A549 (cell line): ENCODE measurements at regions not wholly inside any gene's neighbourhood (a gene's known extent, or its start where the extent isn't known, plus 50 kb on each side); places are given as distances from the start of the nearest gene placed in this dataset.
A peak's percentile ranks its signal among the peaks of the same experiment; 100 is the strongest.

Experiments
- ATAC-seq, 2 experiments: fragments of 200-7000 bp in 1 of 2; fragments of >200 bp in 1 of 2; cut with Nextera tagmentation in 1 of 2; cut with Tn5 transposase in 1 of 2; 3 replicates each; pipeline versions ENCODE4 v1.8.0 to v1.9.1; 2018 to 2020; ENCODE audit warnings: mild to moderate bottlenecking in 1 of 2, moderate library complexity in 1 of 2
- CTCF ChIA-PET: fragments of 300-600 bp; sonication (Branson Sonifier 250); formaldehyde crosslinking; extraction: SDS; loops from one replicate; lab custom pipeline; 2021; ENCODE audit warnings: antibody characterized with exemption, inconsistent platforms; lab: Yijun Ruan, JAX
- POLR2A ChIA-PET: fragments of 350-600 bp; formaldehyde crosslinking; extraction: SDS; loops from one replicate; lab custom pipeline; 2021; ENCODE audit warnings: antibody characterized with exemption, inconsistent platforms; lab: Yijun Ruan, JAX
- DNase-seq, 2 experiments: peaks; one replicate each; pipeline versions ENCODE4 v3.0.0 to v3.0.0-alpha.2; 2011 to 2016; ENCODE audit warnings: low read depth in 1 of 2, low spot score in 1 of 2
- FAIRE-seq: peaks from 2 replicates; lab custom pipeline; 2011; peaks lifted over from hg19 to GRCh38; lab: Jason Lieb, UNC
- H3K27ac ChIP-seq, 2 experiments: fragments of >200 bp; sonication (Bioruptor Twin); formaldehyde crosslinking; 3 replicates each; pipeline ENCODE4 v1.5.1; 2016 to 2017
- H3K4me1 ChIP-seq: fragments of >200 bp; sonication (Bioruptor Twin); formaldehyde crosslinking; 3 replicates; pipeline ENCODE4 v1.6.1; 2016
- H3K4me2 ChIP-seq: fragments of >200 bp; sonication (Bioruptor Twin); formaldehyde crosslinking; 3 replicates; pipeline ENCODE4 v1.6.1; 2016
- H3K4me3 ChIP-seq: fragments of >200 bp; sonication (Bioruptor Twin); formaldehyde crosslinking; 3 replicates; pipeline ENCODE4 v1.5.1; 2016
- H3K9me3 ChIP-seq: fragments of >200 bp; sonication (Bioruptor Twin); formaldehyde crosslinking; 3 replicates; pipeline ENCODE4 v1.6.1; 2016
- BHLHE40 ChIP-seq: IDR thresholded peaks from 2 replicates; pipeline ENCODE4 v1.6.1; 2012; ENCODE audit warnings: low read depth, low read length, inconsistent platforms
- CBX2 ChIP-seq: fragments of 200-600 bp; sonication (generic); IDR thresholded peaks from 2 replicates; pipeline ENCODE4 v1.6.1; 2016; ENCODE audit warnings: low read depth, mild to moderate bottlenecking, borderline replicate concordance
- CEBPB ChIP-seq, 2 experiments: fragments of >200 bp in 1 of 2; sonication (Bioruptor Twin) in 1 of 2; formaldehyde crosslinking in 1 of 2; IDR thresholded peaks; 2 replicates each; pipeline ENCODE4 v1.6.1; 2012 to 2016
- EHF ChIP-seq: fragments of 250-450 bp; sonication (Bioruptor Pico); IDR thresholded peaks from 2 replicates; pipeline ENCODE4 v1.5.0; 2020; ENCODE audit warnings: mild to moderate bottlenecking
- EHMT2 ChIP-seq: fragments of 200-600 bp; sonication (generic); IDR thresholded peaks from 2 replicates; pipeline ENCODE4 v1.6.1; 2016; ENCODE audit warnings: antibody characterized with exemption, low read depth, mild to moderate bottlenecking, moderate library complexity
- EP300 ChIP-seq, 2 experiments: fragments of >200 bp; sonication (Bioruptor Twin); formaldehyde crosslinking; IDR thresholded peaks; 2 replicates in 1 of 2; 3 replicates in 1 of 2; pipeline ENCODE4 v1.6.1; 2016 to 2017
- GATA3 ChIP-seq: IDR thresholded peaks from 2 replicates; pipeline ENCODE4 v1.6.1; 2012; ENCODE audit warnings: borderline replicate concordance
- HES2 ChIP-seq: fragments of >200 bp; sonication (Bioruptor Twin); formaldehyde crosslinking; IDR thresholded peaks from 2 replicates; pipeline ENCODE4 v1.6.1; 2016
- MAZ ChIP-seq: fragments of 150-350 bp; IDR thresholded peaks from 2 replicates; pipeline ENCODE4 v1.6.1; 2014; ENCODE audit warnings: antibody characterized with exemption, low read depth, low read length, borderline replicate concordance
- NFE2L2 ChIP-seq: fragments of 150-350 bp; conservative IDR thresholded peaks from 2 replicates; pipeline ENCODE4 v1.6.1; 2014; ENCODE audit warnings: low read length
- PBX3 ChIP-seq: IDR thresholded peaks from 2 replicates; pipeline ENCODE4 v1.6.1; 2012
- PHF8 ChIP-seq: fragments of 200-600 bp; sonication (generic); IDR thresholded peaks from 2 replicates; pipeline ENCODE4 v1.6.1; 2016; ENCODE audit warnings: low read depth, mild to moderate bottlenecking, antibody characterized with exemption, moderate library complexity, borderline replicate concordance
- RARB ChIP-seq: fragments of 250-450 bp; sonication (Bioruptor Pico); IDR thresholded peaks from 2 replicates; pipeline ENCODE4 v1.8.0; 2021; ENCODE audit warnings: mild to moderate bottlenecking, moderate library complexity
- REST ChIP-seq: fragments of 200-600 bp; sonication (generic); IDR thresholded peaks from 2 replicates; pipeline ENCODE4 v1.6.1; 2016; ENCODE audit warnings: antibody characterized with exemption, mild to moderate bottlenecking, moderate library complexity
- RFX5 ChIP-seq: fragments of 450-650 bp; IDR thresholded peaks from 2 replicates; pipeline ENCODE4 v1.7.1; 2014; ENCODE audit warnings: antibody characterized with exemption, mild to moderate bottlenecking, moderate library complexity
- RNF2 ChIP-seq: fragments of 200-600 bp; sonication (generic); IDR thresholded peaks from 2 replicates; pipeline ENCODE4 v1.6.1; 2016; ENCODE audit warnings: low read depth, mild to moderate bottlenecking, antibody characterized with exemption, moderate library complexity, borderline replicate concordance
- SMC3 ChIP-seq: fragments of >200 bp; sonication (Bioruptor Twin); formaldehyde crosslinking; IDR thresholded peaks from 3 replicates; pipeline ENCODE4 v1.6.1; 2018; ENCODE audit warnings: inconsistent platforms
- SREBF2 ChIP-seq: fragments of 450-650 bp; IDR thresholded peaks from 2 replicates; pipeline ENCODE4 v1.6.1; 2014; ENCODE audit warnings: mild to moderate bottlenecking, moderate library complexity
- TFCP2L1 ChIP-seq: fragments of 250-450 bp; sonication (Bioruptor Pico); IDR thresholded peaks from 2 replicates; pipeline ENCODE4 v1.5.0; 2021; ENCODE audit warnings: mild to moderate bottlenecking
- TP53 ChIP-seq: fragments of 250-450 bp; sonication (Bioruptor Pico); IDR thresholded peaks from 2 replicates; pipeline ENCODE4 v1.5.0; 2021; ENCODE audit warnings: mild to moderate bottlenecking, moderate library complexity
- WGBS: methylation state at CpG from one replicate; pipeline ENCODE4 v1.1.6; 2017; ENCODE audit errors: missing lambda C conversion rate; 5-methylcytosine and 5-hydroxymethylcytosine counted together
- TF ChIP-seq, protein P1 (sequence below): fragments of >200 bp; sonication (Bioruptor Twin); formaldehyde crosslinking; IDR thresholded peaks from 3 replicates; pipeline ENCODE4 v1.5.1; 2016
- TF ChIP-seq, protein P2 (sequence below): fragments of 250-450 bp; sonication (Bioruptor Pico); IDR thresholded peaks from 2 replicates; pipeline ENCODE4 v1.5.0; 2020; ENCODE audit warnings: low read depth, mild to moderate bottlenecking, moderate library complexity
- TF ChIP-seq, protein P3 (sequence below): IDR thresholded peaks from 2 replicates; pipeline ENCODE4 v1.6.1; 2012; ENCODE audit warnings: low read depth, borderline replicate concordance

DNA sequence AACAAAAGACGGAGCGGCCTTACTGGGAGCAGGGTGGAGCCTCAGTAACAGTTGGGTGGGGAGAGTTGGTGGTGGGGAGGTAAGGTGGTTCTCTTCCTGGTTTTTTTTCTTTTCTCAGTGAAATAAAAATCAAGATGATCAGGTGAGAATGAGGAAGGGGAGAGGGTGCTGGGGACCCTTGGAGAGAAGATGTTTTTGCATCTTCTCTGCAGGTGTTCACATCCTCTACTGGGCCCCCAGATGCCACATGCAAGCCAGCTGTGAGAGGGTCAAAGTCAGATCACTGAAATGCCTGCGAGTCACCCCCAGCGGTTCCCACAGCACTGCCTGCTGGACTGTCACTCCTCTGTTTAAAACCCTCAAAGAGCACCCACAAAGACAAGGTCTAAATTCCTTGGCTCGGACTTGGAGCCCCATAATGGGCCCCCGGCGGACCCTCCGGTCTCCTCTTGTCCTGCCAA, 69.8 kb upstream of the FHL2 start:
- ATAC-seq = no peak
- Histone ChIP-seq H3K4me2 (no peak overlapping the region), H3K9me3 (no peaks in the 10 kb centered on the region), H3K27ac (no peak overlapping the region), H3K4me1 (no peaks in the 10 kb centered on the region), H3K4me3 (no peak overlapping the region)
- POLR2A ChIA-PET = no interaction called here
- TF ChIP-seq CBX2 (no peak), GATA3 (no peak), RFX5 (no peak), PBX3 (no peak), EHF (CRISPR knock-in tag) (no peak)
- TF ChIP-seq, protein P1, sequence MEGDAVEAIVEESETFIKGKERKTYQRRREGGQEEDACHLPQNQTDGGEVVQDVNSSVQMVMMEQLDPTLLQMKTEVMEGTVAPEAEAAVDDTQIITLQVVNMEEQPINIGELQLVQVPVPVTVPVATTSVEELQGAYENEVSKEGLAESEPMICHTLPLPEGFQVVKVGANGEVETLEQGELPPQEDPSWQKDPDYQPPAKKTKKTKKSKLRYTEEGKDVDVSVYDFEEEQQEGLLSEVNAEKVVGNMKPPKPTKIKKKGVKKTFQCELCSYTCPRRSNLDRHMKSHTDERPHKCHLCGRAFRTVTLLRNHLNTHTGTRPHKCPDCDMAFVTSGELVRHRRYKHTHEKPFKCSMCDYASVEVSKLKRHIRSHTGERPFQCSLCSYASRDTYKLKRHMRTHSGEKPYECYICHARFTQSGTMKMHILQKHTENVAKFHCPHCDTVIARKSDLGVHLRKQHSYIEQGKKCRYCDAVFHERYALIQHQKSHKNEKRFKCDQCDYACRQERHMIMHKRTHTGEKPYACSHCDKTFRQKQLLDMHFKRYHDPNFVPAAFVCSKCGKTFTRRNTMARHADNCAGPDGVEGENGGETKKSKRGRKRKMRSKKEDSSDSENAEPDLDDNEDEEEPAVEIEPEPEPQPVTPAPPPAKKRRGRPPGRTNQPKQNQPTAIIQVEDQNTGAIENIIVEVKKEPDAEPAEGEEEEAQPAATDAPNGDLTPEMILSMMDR = no peak
- FAIRE-seq = no peak
- 79% methylated on average over 8 of the region's 8 CpGs for WGBS
- CTCF ChIA-PET = no interaction called here
- no peak for DNase-seq

DNA sequence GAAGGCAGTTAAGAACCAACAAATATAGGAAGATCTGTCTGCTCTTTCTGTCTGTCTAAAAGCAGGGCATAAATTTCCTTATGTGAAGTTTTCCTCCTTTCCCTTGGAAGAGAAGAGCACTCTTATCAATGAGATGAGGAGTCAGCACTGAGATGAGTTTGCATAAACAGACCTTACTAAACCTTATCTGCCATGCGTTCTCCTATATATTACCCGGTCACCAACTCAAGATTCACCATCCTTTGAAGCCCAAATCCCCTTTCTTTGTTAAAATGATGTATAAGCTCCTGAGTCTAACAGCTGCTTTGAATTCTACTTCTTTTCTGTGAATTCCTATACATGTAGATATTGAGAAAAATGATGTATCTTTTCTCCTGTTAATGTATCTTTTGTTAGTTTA, 65.5 kb upstream of the FHL2 start:
- ChIA-PET CTCF (no interaction called here), POLR2A (no interaction called here)
- H3K4me2 ChIP-seq = no peak overlapping the region
- FAIRE-seq (no peak), DNase-seq (no peak), ATAC-seq (no peak)
- 0 out of 6 replicates have a peak overlapping the region, but pooled peaks of 1 of the 2 experiments have one; percentile 10 for H3K27ac ChIP-seq
- no peaks in the 10 kb centered on the region for H3K9me3 ChIP-seq
- WGBS = 83% methylated on average over 2 of the region's 2 CpGs
- no peak overlapping the region for H3K4me3 ChIP-seq
- 0 out of 3 replicates have a peak, but pooled peaks cover 3% of the 10 kb centered on the region for H3K4me1 ChIP-seq
- no peak for TF ChIP-seq HES2
- no peak for TF ChIP-seq EP300 (IDR thresholded peaks at IDR 0.05)
- TF ChIP-seq, protein P2, sequence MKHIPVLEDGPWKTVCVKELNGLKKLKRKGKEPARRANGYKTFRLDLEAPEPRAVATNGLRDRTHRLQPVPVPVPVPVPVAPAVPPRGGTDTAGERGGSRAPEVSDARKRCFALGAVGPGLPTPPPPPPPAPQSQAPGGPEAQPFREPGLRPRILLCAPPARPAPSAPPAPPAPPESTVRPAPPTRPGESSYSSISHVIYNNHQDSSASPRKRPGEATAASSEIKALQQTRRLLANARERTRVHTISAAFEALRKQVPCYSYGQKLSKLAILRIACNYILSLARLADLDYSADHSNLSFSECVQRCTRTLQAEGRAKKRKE (CRISPR knock-in tag) = no peak
- TF ChIP-seq SREBF2 = no peak
- TF ChIP-seq TP53 (CRISPR knock-in tag) = no peak
- TF ChIP-seq EHMT2 = no peak
- TF ChIP-seq RARB (CRISPR knock-in tag) = no peak

DNA sequence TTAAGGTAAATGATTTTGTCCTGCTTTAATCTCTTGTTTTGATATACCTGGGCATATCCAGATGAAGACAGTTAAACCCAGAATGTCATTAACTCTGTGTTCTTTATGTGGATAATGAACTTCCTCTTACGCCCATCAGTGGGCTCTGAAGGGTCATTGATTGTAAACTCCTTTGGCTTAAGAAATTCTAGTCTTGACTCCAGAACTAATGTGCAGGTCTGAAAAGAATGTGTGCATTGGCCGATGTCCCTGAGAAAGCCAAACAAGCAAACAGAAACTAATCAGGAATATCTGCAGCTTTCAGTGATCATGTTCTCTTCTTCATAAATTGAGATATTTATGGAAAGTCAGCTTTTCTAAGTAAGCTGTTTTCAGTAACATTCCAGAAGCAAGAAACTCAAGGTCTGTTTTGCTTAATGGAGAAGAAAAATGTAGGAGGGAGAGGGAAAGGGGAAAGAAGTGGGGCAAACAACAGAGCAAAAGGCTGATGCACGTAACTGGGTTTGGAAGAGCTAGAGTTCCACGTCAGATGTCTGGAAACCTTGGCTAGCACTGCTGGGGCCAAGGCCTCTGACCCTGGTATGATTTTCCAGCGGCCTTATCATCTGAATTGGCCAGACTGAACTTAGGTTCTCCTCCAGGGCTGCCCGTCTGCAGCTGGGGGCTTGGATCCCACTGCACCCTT, 61.3 kb upstream of the FHL2 start:
- no peak for ATAC-seq
- POLR2A ChIA-PET = no interaction called here
- H3K4me1 ChIP-seq = peaks cover 19% of the 10 kb centered on the region
- FAIRE-seq = no peak
- DNase-seq = no peak
- H3K4me2 ChIP-seq = no peak overlapping the region
- 72% methylated on average over 6 of the region's 6 CpGs for WGBS
- H3K27ac ChIP-seq = peak overlapping the region; percentile 5 to 58; a peak in 4 of 6 replicates
- no peak overlapping the region for H3K4me3 ChIP-seq
- no peaks in the 10 kb centered on the region for H3K9me3 ChIP-seq
- CTCF ChIA-PET = interaction anchor here (1.6 to 1.9 kb wide), 2 partner anchors 61 kb away, joined by 5 to 6 read pairs; no protein-coding TSS in a partner anchor
- TF ChIP-seq REST = no peak
- TF ChIP-seq RNF2 = no peak
- no peak for TF ChIP-seq RFX5
- TF ChIP-seq BHLHE40 = no peak
- TF ChIP-seq GATA3 = no peak
- no peak for TF ChIP-seq CEBPB (IDR thresholded peaks at IDR 0.05)
- TF ChIP-seq NFE2L2 = no peak
- TF ChIP-seq PHF8 = no peak
- TF ChIP-seq, protein P3, sequence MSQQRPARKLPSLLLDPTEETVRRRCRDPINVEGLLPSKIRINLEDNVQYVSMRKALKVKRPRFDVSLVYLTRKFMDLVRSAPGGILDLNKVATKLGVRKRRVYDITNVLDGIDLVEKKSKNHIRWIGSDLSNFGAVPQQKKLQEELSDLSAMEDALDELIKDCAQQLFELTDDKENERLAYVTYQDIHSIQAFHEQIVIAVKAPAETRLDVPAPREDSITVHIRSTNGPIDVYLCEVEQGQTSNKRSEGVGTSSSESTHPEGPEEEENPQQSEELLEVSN = no peak
- no peak for TF ChIP-seq SMC3
- TF ChIP-seq HES2 = no peak
- no peak for TF ChIP-seq TFCP2L1 (CRISPR knock-in tag)
- no peak for TF ChIP-seq MAZ
